H1 (cell line): ENCODE measurements at regions not wholly inside any gene's neighbourhood (a gene's known extent, or its start where the extent isn't known, plus 50 kb on each side); places are given as distances from the start of the nearest gene placed in this dataset.

Experiments used
- CTCF ChIA-PET: fragments of 300-600 bp; sonication (Branson Sonifier 250); formaldehyde crosslinking; loops from one replicate; lab custom pipeline; 2021; ENCODE audit not compliant: partially characterized antibody; lab: Charles Lee
- POLR2A ChIA-PET: fragments of 300-600 bp; sonication (Branson Sonifier 250); formaldehyde crosslinking; loops from one replicate; lab custom pipeline; 2021; ENCODE audit warnings: inconsistent platforms; ENCODE audit not compliant: partially characterized antibody; lab: Charles Lee
- DNase-seq, 2 experiments: peaks; one replicate each; pipeline versions ENCODE4 v3.0.0 to v3.0.0-alpha.2; 2010 to 2022; ENCODE audit warnings: low spot score in 2 of 2, low read depth in 1 of 2, mixed read lengths in 1 of 2
- FAIRE-seq: peaks from 2 replicates; lab custom pipeline; 2011; peaks lifted over from hg19 to GRCh38; lab: Jason Lieb, UNC
- H2AFZ ChIP-seq: 2 replicates; pipeline ENCODE4 v1.8.1; 2012; ENCODE audit warnings: low read length, inconsistent platforms
- H2AK5ac ChIP-seq: 2 replicates; pipeline ENCODE4 v1.6.1; 2013; ENCODE audit warnings: low read depth, low read length
- H2BK120ac ChIP-seq: replicated peaks from 2 replicates; pipeline ENCODE3; 2013; ENCODE audit warnings: low read depth, low read length, inconsistent platforms
- H2BK12ac ChIP-seq: 2 replicates; pipeline ENCODE4 v1.6.1; 2013; ENCODE audit warnings: low read depth, low read length
- H2BK15ac ChIP-seq: 2 replicates; pipeline ENCODE4 v1.6.1; 2013; ENCODE audit warnings: low read length
- H2BK20ac ChIP-seq: 2 replicates; pipeline ENCODE4 v1.6.1; 2013; ENCODE audit warnings: low read length
- H2BK5ac ChIP-seq: 2 replicates; pipeline ENCODE4 v1.6.1; 2013; ENCODE audit warnings: low read depth, low read length
- H3K14ac ChIP-seq: 2 replicates; pipeline ENCODE4 v1.6.1; 2013; ENCODE audit warnings: inconsistent platforms; ENCODE audit not compliant: insufficient read length
- H3K18ac ChIP-seq: 2 replicates; pipeline ENCODE4 v1.6.1; 2013; ENCODE audit warnings: low read length; ENCODE audit errors: extremely low read depth
- H3K23ac ChIP-seq: 2 replicates; pipeline ENCODE4 v1.6.1; 2013; ENCODE audit warnings: inconsistent platforms; ENCODE audit not compliant: insufficient read length
- H3K23me2 ChIP-seq: 2 replicates; pipeline ENCODE4 v1.6.1; 2013; ENCODE audit warnings: low read depth, low read length
- H3K27ac ChIP-seq: 2 replicates; pipeline ENCODE4 v1.6.1; 2011; ENCODE audit warnings: low read depth, low read length, inconsistent platforms
- H3K27me3 ChIP-seq, 4 experiments: replicated peaks in 1 of 4; 1 replicate in 1 of 4; 2 replicates in 3 of 4; pipeline versions ENCODE4 v1.6.1 to v1.8.1; 2011 to 2013; ENCODE audit warnings: low read length in 3 of 4, mild to moderate bottlenecking in 3 of 4, inconsistent platforms in 2 of 4, mixed read lengths in 2 of 4, moderate library complexity in 1 of 4; ENCODE audit not compliant: control insufficient read depth in 3 of 4, insufficient read depth in 3 of 4; ENCODE audit errors: extremely low read depth in 1 of 4
- H3K36me3 ChIP-seq, 4 experiments: 2 replicates each; pipeline versions ENCODE4 v1.6.1 to v1.8.1; 2011 to 2013; ENCODE audit warnings: mild to moderate bottlenecking in 4 of 4, low read length in 3 of 4, moderate library complexity in 2 of 4, control low read depth in 1 of 4, inconsistent platforms in 1 of 4; ENCODE audit not compliant: insufficient read depth in 4 of 4, control insufficient read depth in 2 of 4
- H3K4ac ChIP-seq: replicated peaks from 2 replicates; pipeline ENCODE3; 2013; ENCODE audit warnings: low read length, low read depth, mixed read lengths, inconsistent platforms; ENCODE audit not compliant: insufficient read length
- H3K4me1 ChIP-seq, 4 experiments: replicated peaks in 1 of 4; 1 replicate in 1 of 4; 2 replicates in 3 of 4; pipeline versions ENCODE4 v1.6.1 to v1.8.1; 2011 to 2013; ENCODE audit warnings: low read length in 3 of 4, inconsistent platforms in 2 of 4, mixed read lengths in 1 of 4; ENCODE audit not compliant: insufficient read depth in 4 of 4, control insufficient read depth in 3 of 4
- H3K4me2 ChIP-seq, 2 experiments: 2 replicates each; pipeline versions ENCODE4 v1.6.1 to v1.8.1; 2011 to 2013; ENCODE audit warnings: low read depth in 2 of 2, low read length in 2 of 2, control low read depth in 1 of 2, inconsistent platforms in 1 of 2, mild to moderate bottlenecking in 1 of 2; ENCODE audit not compliant: insufficient read depth in 1 of 2
- H3K4me3 ChIP-seq, 4 experiments: fragments of 200-600, 300-600 bp in 1 of 4; sonication (generic), shearing (Covaris generic), sonication (Bioruptor Twin) in 1 of 4; 2 replicates each; pipeline versions ENCODE4 v1.5.1 to v1.8.1; 2011 to 2016; ENCODE audit warnings: low read length in 4 of 4, low read depth in 3 of 4, control low read depth in 2 of 4, inconsistent platforms in 2 of 4, mild to moderate bottlenecking in 2 of 4, mixed read lengths in 1 of 4, moderate library complexity in 1 of 4; ENCODE audit not compliant: insufficient read depth in 2 of 4; ENCODE audit errors: extremely low read depth in 1 of 4
- H3K56ac ChIP-seq: replicated peaks from 2 replicates; pipeline ENCODE3; 2013; ENCODE audit warnings: low read depth, mild to moderate bottlenecking, mixed read lengths, low read length, inconsistent platforms; ENCODE audit not compliant: insufficient read length
- H3K79me1 ChIP-seq: 2 replicates; pipeline ENCODE4 v1.6.1; 2013; ENCODE audit warnings: low read depth, low read length, control low read depth
- H3K79me2 ChIP-seq, 2 experiments: 2 replicates each; pipeline versions ENCODE4 v1.6.1 to v1.8.1; 2012 to 2013; ENCODE audit warnings: low read length in 2 of 2, mild to moderate bottlenecking in 2 of 2, inconsistent platforms in 1 of 2; ENCODE audit not compliant: insufficient read depth in 2 of 2, control insufficient read depth in 1 of 2
- H3K9ac ChIP-seq, 4 experiments: replicated peaks in 1 of 4; 1 replicate in 1 of 4; 2 replicates in 3 of 4; pipeline versions ENCODE4 v1.6.1 to v1.8.1; 2011 to 2013; ENCODE audit warnings: low read depth in 3 of 4, low read length in 3 of 4, control low read depth in 2 of 4, mild to moderate bottlenecking in 2 of 4, moderate library complexity in 2 of 4, inconsistent platforms in 1 of 4; ENCODE audit errors: extremely low read depth in 1 of 4
- H3K9me3 ChIP-seq, 2 experiments: 2 replicates each; pipeline versions ENCODE4 v1.6.1 to v1.8.1; 2012 to 2013; ENCODE audit warnings: mild to moderate bottlenecking in 2 of 2, moderate library complexity in 2 of 2, control low read depth in 1 of 2, inconsistent platforms in 1 of 2, low read depth in 1 of 2, low read length in 1 of 2, mixed read lengths in 1 of 2; ENCODE audit not compliant: insufficient read depth in 2 of 2
- H4K20me1 ChIP-seq, 2 experiments: replicated peaks in 1 of 2; 2 replicates each; pipeline versions ENCODE3 to v1.8.1; 2011 to 2013; ENCODE audit warnings: inconsistent platforms in 2 of 2, low read length in 2 of 2, mild to moderate bottlenecking in 1 of 2; ENCODE audit not compliant: insufficient read depth in 2 of 2, control insufficient read depth in 1 of 2
- H4K5ac ChIP-seq: 2 replicates; pipeline ENCODE4 v1.6.1; 2013; ENCODE audit warnings: low read length, low read depth, mixed read lengths, inconsistent platforms; ENCODE audit not compliant: insufficient read length
- H4K8ac ChIP-seq: 2 replicates; pipeline ENCODE4 v1.8.0; 2013; ENCODE audit warnings: mild to moderate bottlenecking, moderate library complexity, low read length, inconsistent platforms; ENCODE audit not compliant: insufficient read depth; ENCODE audit errors: extremely low read depth
- H4K91ac ChIP-seq: replicated peaks from 2 replicates; pipeline ENCODE3; 2013; ENCODE audit warnings: low read length, mixed read lengths, inconsistent platforms; ENCODE audit not compliant: insufficient read length
- ASH2L ChIP-seq: fragments of 200-600, 300-600 bp; sonication (generic); IDR thresholded peaks from one replicate; pipeline ENCODE4 v1.7.1; 2017; ENCODE audit warnings: low read length
- CBX5 ChIP-seq: fragments of 300-800, 300-1000 bp; sonication (generic); IDR thresholded peaks from 2 replicates; pipeline ENCODE4 v1.7.1; 2016; ENCODE audit warnings: antibody characterized with exemption, low read length, low read depth
- CEBPB ChIP-seq: IDR thresholded peaks from 2 replicates; pipeline ENCODE4 v1.6.1; 2012; ENCODE audit warnings: low read depth, low read length
- CHD2 ChIP-seq: IDR thresholded peaks from 2 replicates; pipeline ENCODE4 v1.6.1; 2012; ENCODE audit warnings: low read length, improper control_type of control experiment
- POU5F1 ChIP-seq: IDR thresholded peaks from 2 replicates; pipeline ENCODE4 v1.6.1; 2011; ENCODE audit warnings: low read depth, mild to moderate bottlenecking, low read length, moderate library complexity
- USF2 ChIP-seq: IDR thresholded peaks from 2 replicates; pipeline ENCODE4 v1.6.1; 2011; ENCODE audit warnings: low read length, improper control_type of control experiment
- WGBS, 2 experiments: shearing (Covaris generic) in 1 of 2; methylation state at CpG; one replicate each; pipeline versions ENCODE4 v1.1.6 to v1.1.7; 2013 to 2015; ENCODE audit warnings: low lambda C conversion rate in 2 of 2, mixed read lengths in 2 of 2, inconsistent platforms in 1 of 2, low coverage in 1 of 2, missing lambda C conversion rate in 1 of 2; ENCODE audit not compliant: insufficient replicate concordance in 2 of 2, insufficient coverage in 1 of 2, insufficient read length in 1 of 2; ENCODE audit errors: extremely low coverage in 1 of 2, missing lambda C conversion rate in 1 of 2; 5-methylcytosine and 5-hydroxymethylcytosine counted together

GRCh38 chr3:190995156-190995555 is 132.7 kb upstream of the GMNC start:
- ChIA-PET CTCF (no interaction called here), POLR2A (no interaction called here)
- H4K20me1 ChIP-seq = no peaks in the 10 kb centered on the region
- no peaks in the 10 kb centered on the region for H3K79me2 ChIP-seq
- DNase-seq (no peak), FAIRE-seq (no peak)
- no peak overlapping the region for H3K27ac ChIP-seq
- no peaks in the 10 kb centered on the region for H3K4me1 ChIP-seq
- no peak overlapping the region for H2BK12ac ChIP-seq
- no peak overlapping the region for H4K5ac ChIP-seq
- H3K4me2 ChIP-seq = no peak overlapping the region
- H2AK5ac ChIP-seq = no peak overlapping the region
- no peak overlapping the region for H2AFZ ChIP-seq
- no peak overlapping the region for H3K14ac ChIP-seq
- no peak overlapping the region for H3K4me3 ChIP-seq
- H3K27me3 ChIP-seq = no peaks in the 10 kb centered on the region
- no peak overlapping the region for H2BK120ac ChIP-seq
- H2BK5ac ChIP-seq = no peak overlapping the region
- no peak overlapping the region for H3K56ac ChIP-seq
- no peak overlapping the region for H3K9ac ChIP-seq
- 76% methylated on average over 1 of the region's 1 CpG; no CpG with 5 or more reads in 1 of the 2 experiments for WGBS, 2 experiments
- H3K18ac ChIP-seq = no peak overlapping the region
- no peak overlapping the region for H3K23ac ChIP-seq
- H3K36me3 ChIP-seq = no peaks in the 10 kb centered on the region
- no peaks in the 10 kb centered on the region for H3K79me1 ChIP-seq
- no peak overlapping the region for H2BK15ac ChIP-seq
- H3K23me2 ChIP-seq = no peaks in the 10 kb centered on the region
- H3K9me3 ChIP-seq = no peaks in the 10 kb centered on the region
- no peak overlapping the region for H2BK20ac ChIP-seq
- H3K4ac ChIP-seq = no peak overlapping the region
- no peak overlapping the region for H4K91ac ChIP-seq
- no peak overlapping the region for H4K8ac ChIP-seq
- no peak for TF ChIP-seq CHD2
- no peak for TF ChIP-seq CBX5
- TF ChIP-seq POU5F1 = no peak
- no peak for TF ChIP-seq ASH2L
- no peak for TF ChIP-seq USF2
- no peak for TF ChIP-seq CEBPB
